Esophagus squamous epithelium (tissue), 4 donors: ENCODE measurements at regions not wholly inside any gene's neighbourhood (a gene's known extent, or its start where the extent isn't known, plus 50 kb on each side); places are given as distances from the start of the nearest gene placed in this dataset.

Experiments used
- POLR2A ChIP-seq, 4 donors: fragments of 450-650 bp; IDR thresholded peaks; one replicate each; pipeline ENCODE4 v1.6.1; 2017; ENCODE audit warnings: antibody characterized with exemption in 4 of 4, mild to moderate bottlenecking in 4 of 4, moderate library complexity in 3 of 4
- TF ChIP-seq, protein P1 (sequence below), 6 experiments: fragments of 450-650 bp in 4 of 6; fragments of 200-600 bp in 2 of 6; sonication (generic) in 2 of 6; IDR thresholded peaks; one replicate each; pipeline ENCODE4 v1.5.1; 2016 to 2019; ENCODE audit warnings: antibody characterized with exemption in 6 of 6, mild to moderate bottlenecking in 4 of 6, moderate library complexity in 4 of 6

DNA sequence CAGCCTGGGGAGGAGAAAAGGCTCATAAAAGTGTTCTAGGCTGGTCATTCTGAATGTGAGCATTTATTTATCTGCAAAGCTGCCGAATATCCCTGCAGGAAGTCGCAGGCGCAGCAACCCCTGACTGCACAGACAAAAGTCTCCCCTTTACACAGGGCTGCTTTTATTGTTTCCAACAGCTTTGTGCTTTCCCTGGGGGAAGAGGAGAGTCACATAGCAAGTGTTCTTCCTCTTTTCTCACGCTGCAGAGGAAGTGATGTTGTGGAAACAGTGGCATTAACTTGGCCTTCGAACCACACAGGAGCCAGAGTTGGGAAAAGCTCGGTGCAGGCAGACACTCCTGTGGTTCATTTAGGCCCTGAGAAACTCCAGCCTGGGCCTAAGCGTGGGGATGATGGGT, 81.5 kb upstream of the BCOR start:
- TF ChIP-seq, protein P1, sequence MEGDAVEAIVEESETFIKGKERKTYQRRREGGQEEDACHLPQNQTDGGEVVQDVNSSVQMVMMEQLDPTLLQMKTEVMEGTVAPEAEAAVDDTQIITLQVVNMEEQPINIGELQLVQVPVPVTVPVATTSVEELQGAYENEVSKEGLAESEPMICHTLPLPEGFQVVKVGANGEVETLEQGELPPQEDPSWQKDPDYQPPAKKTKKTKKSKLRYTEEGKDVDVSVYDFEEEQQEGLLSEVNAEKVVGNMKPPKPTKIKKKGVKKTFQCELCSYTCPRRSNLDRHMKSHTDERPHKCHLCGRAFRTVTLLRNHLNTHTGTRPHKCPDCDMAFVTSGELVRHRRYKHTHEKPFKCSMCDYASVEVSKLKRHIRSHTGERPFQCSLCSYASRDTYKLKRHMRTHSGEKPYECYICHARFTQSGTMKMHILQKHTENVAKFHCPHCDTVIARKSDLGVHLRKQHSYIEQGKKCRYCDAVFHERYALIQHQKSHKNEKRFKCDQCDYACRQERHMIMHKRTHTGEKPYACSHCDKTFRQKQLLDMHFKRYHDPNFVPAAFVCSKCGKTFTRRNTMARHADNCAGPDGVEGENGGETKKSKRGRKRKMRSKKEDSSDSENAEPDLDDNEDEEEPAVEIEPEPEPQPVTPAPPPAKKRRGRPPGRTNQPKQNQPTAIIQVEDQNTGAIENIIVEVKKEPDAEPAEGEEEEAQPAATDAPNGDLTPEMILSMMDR (IDR thresholded peaks at IDR 0.05) = no peak
- no peak for TF ChIP-seq POLR2A (IDR thresholded peaks at IDR 0.05)
